ENCODE measurements at regions not wholly inside any gene's neighbourhood (a gene's known extent, or its start where the extent isn't known, plus 50 kb on each side); places are given as distances from the start of the nearest gene placed in this dataset.

- Histone ChIP-seq H3K36me3 (no peaks in the 10 kb centered on the region), H3K9me3 (replicated peaks) (0 out of 2 replicates have a peak, but pooled peaks cover 4% of the 10 kb centered on the region), H3K27me3 (replicated peaks) (no peaks in the 10 kb centered on the region), H3K27ac (no peak overlapping the region), H3K4me3 (no peak overlapping the region), H3K4me1 (replicated peaks) (no peaks in the 10 kb centered on the region)
- no peak for DNase-seq (ENCODE audit: low read depth in 1 of 2, low spot score in 2 of 2)
These were observed 258.7 kb upstream of the AJAP1 start for GRCh38 chr1:4395676-4396075.

GRCh38 chr1:4396551-4396950 is 257.9 kb upstream of the AJAP1 start:
- DNase-seq (ENCODE audit: low read depth in 1 of 2, low spot score in 2 of 2): no peak
- H3K27ac ChIP-seq: no peak overlapping the region
- no peak overlapping the region for H3K4me3 ChIP-seq
- no peaks in the 10 kb centered on the region for H3K4me1 ChIP-seq (replicated peaks)
- H3K36me3 ChIP-seq: no peaks in the 10 kb centered on the region
- 0 out of 2 replicates have a peak, but pooled peaks cover 4% of the 10 kb centered on the region for H3K9me3 ChIP-seq (replicated peaks)
- H3K27me3 ChIP-seq (replicated peaks): no peaks in the 10 kb centered on the region

GRCh38 chr1:4397196-4397595 is 257.2 kb upstream of the AJAP1 start:
- Histone ChIP-seq H3K27ac (no peak overlapping the region), H3K4me3 (no peak overlapping the region), H3K4me1 (replicated peaks) (no peaks in the 10 kb centered on the region), H3K36me3 (no peaks in the 10 kb centered on the region), H3K9me3 (replicated peaks) (0 out of 2 replicates have a peak, but pooled peaks cover 4% of the 10 kb centered on the region), H3K27me3 (replicated peaks) (no peaks in the 10 kb centered on the region)
- no peak for DNase-seq (ENCODE audit: low read depth in 1 of 2, low spot score in 2 of 2)

GRCh38 chr1:4402032-4402431 is 252.4 kb upstream of the AJAP1 start:
- Histone ChIP-seq H3K36me3 (no peaks in the 10 kb centered on the region), H3K9me3 (replicated peaks) (peaks cover 5% of the 10 kb centered on the region; the same call in 1 of the 2 replicates), H3K27ac (no peak overlapping the region), H3K4me1 (replicated peaks) (no peaks in the 10 kb centered on the region), H3K4me3 (no peak overlapping the region), H3K27me3 (replicated peaks) (no peaks in the 10 kb centered on the region)
- DNase-seq (ENCODE audit: low read depth in 1 of 2, low spot score in 2 of 2): no peak

- no peak overlapping the region for H3K27ac ChIP-seq
- peaks cover 5% of the 10 kb centered on the region; the same call in 1 of the 2 replicates for H3K9me3 ChIP-seq (replicated peaks)
- no peaks in the 10 kb centered on the region for H3K27me3 ChIP-seq (replicated peaks)
- DNase-seq (ENCODE audit: low read depth in 1 of 2, low spot score in 2 of 2): no peak
- H3K36me3 ChIP-seq: no peaks in the 10 kb centered on the region
- no peaks in the 10 kb centered on the region for H3K4me1 ChIP-seq (replicated peaks)
- no peak overlapping the region for H3K4me3 ChIP-seq
These were observed 249.4 kb upstream of the AJAP1 start for GRCh38 chr1:4404854-4405590.

GRCh38 chr1:4407851-4408250 is 246.6 kb upstream of the AJAP1 start:
- no peaks in the 10 kb centered on the region for H3K27me3 ChIP-seq (replicated peaks)
- DNase-seq (ENCODE audit: low read depth in 1 of 2, low spot score in 2 of 2): no peak
- no peaks in the 10 kb centered on the region for H3K36me3 ChIP-seq
- H3K4me3 ChIP-seq: no peak overlapping the region
- no peaks in the 10 kb centered on the region for H3K4me1 ChIP-seq (replicated peaks)
- H3K27ac ChIP-seq: no peak overlapping the region
- H3K9me3 ChIP-seq (replicated peaks): peaks cover 5% of the 10 kb centered on the region; the same call in 1 of the 2 replicates

- Histone ChIP-seq H3K9me3 (replicated peaks) (peaks cover 5% of the 10 kb centered on the region; the same call in 1 of the 2 replicates), H3K27ac (no peak overlapping the region), H3K27me3 (replicated peaks) (no peaks in the 10 kb centered on the region), H3K4me3 (no peak overlapping the region), H3K4me1 (replicated peaks) (no peaks in the 10 kb centered on the region), H3K36me3 (no peaks in the 10 kb centered on the region)
- no peak for DNase-seq (ENCODE audit: low read depth in 1 of 2, low spot score in 2 of 2)
These were observed 246.0 kb upstream of the AJAP1 start for GRCh38 chr1:4408380-4408779.

GRCh38 chr1:4411862-4412261 is 242.5 kb upstream of the AJAP1 start:
- no peaks in the 10 kb centered on the region; the same call in 1 of the 2 replicates for H3K9me3 ChIP-seq (replicated peaks)
- H3K27me3 ChIP-seq (replicated peaks): no peaks in the 10 kb centered on the region
- DNase-seq (ENCODE audit: low read depth in 1 of 2, low spot score in 2 of 2): no peak
- H3K4me1 ChIP-seq (replicated peaks): no peaks in the 10 kb centered on the region
- H3K4me3 ChIP-seq: no peak overlapping the region
- H3K36me3 ChIP-seq: no peaks in the 10 kb centered on the region
- no peak overlapping the region for H3K27ac ChIP-seq

GRCh38 chr1:4415476-4415875 is 238.9 kb upstream of the AJAP1 start:
- no peaks in the 10 kb centered on the region for H3K36me3 ChIP-seq
- H3K27me3 ChIP-seq (replicated peaks): no peaks in the 10 kb centered on the region

GRCh38 chr1:4416189-4416588 is 238.2 kb upstream of the AJAP1 start:
- no peak overlapping the region for H3K4me3 ChIP-seq
- DNase-seq (ENCODE audit: low read depth in 1 of 2, low spot score in 2 of 2): no peak
- H3K9me3 ChIP-seq (replicated peaks): no peaks in the 10 kb centered on the region; the same call in 1 of the 2 replicates
- no peaks in the 10 kb centered on the region for H3K27me3 ChIP-seq (replicated peaks)
- H3K27ac ChIP-seq: no peak overlapping the region
- no peaks in the 10 kb centered on the region for H3K4me1 ChIP-seq (replicated peaks)
- no peaks in the 10 kb centered on the region for H3K36me3 ChIP-seq

More at GRCh38 chr1:4415476-4415875, 238.9 kb upstream of the AJAP1 start:
- Histone ChIP-seq H3K4me3 (no peak overlapping the region), H3K9me3 (replicated peaks) (no peaks in the 10 kb centered on the region; the same call in 1 of the 2 replicates), H3K4me1 (replicated peaks) (no peaks in the 10 kb centered on the region), H3K27ac (no peak overlapping the region)
- no peak for DNase-seq (ENCODE audit: low read depth in 1 of 2, low spot score in 2 of 2)

GRCh38 chr1:4418021-4418420 is 236.4 kb upstream of the AJAP1 start:
- no peaks in the 10 kb centered on the region for H3K27me3 ChIP-seq (replicated peaks)
- peaks cover 15% of the 10 kb centered on the region for H3K9me3 ChIP-seq (replicated peaks)
- H3K36me3 ChIP-seq: no peaks in the 10 kb centered on the region
- no peak for DNase-seq (ENCODE audit: low read depth in 1 of 2, low spot score in 2 of 2)
- H3K4me3 ChIP-seq: no peak overlapping the region
- H3K4me1 ChIP-seq (replicated peaks): no peaks in the 10 kb centered on the region
- H3K27ac ChIP-seq: no peak overlapping the region

GRCh38 chr1:4421986-4422385 is 232.4 kb upstream of the AJAP1 start:
- no peaks in the 10 kb centered on the region for H3K4me1 ChIP-seq (replicated peaks)
- no peaks in the 10 kb centered on the region for H3K36me3 ChIP-seq
- no peak overlapping the region for H3K4me3 ChIP-seq
- no peak for DNase-seq (ENCODE audit: low read depth in 1 of 2, low spot score in 2 of 2)
- H3K27me3 ChIP-seq (replicated peaks): no peaks in the 10 kb centered on the region
- H3K9me3 ChIP-seq (replicated peaks): peaks cover 27% of the 10 kb centered on the region
- H3K27ac ChIP-seq: no peak overlapping the region

- no peak overlapping the region for H3K4me3 ChIP-seq
- DNase-seq (ENCODE audit: low read depth in 1 of 2, low spot score in 2 of 2): no peak
- no peaks in the 10 kb centered on the region for H3K27me3 ChIP-seq (replicated peaks)
- H3K9me3 ChIP-seq (replicated peaks): peaks cover 32% of the 10 kb centered on the region
- no peaks in the 10 kb centered on the region for H3K36me3 ChIP-seq
- no peak overlapping the region for H3K27ac ChIP-seq
- no peaks in the 10 kb centered on the region for H3K4me1 ChIP-seq (replicated peaks)
These were observed 231.7 kb upstream of the AJAP1 start for GRCh38 chr1:4422504-4423289.

- Histone ChIP-seq H3K9me3 (replicated peaks) (peaks cover 40% of the 10 kb centered on the region), H3K27ac (no peak overlapping the region), H3K4me3 (no peak overlapping the region), H3K4me1 (replicated peaks) (no peaks in the 10 kb centered on the region), H3K36me3 (no peaks in the 10 kb centered on the region), H3K27me3 (replicated peaks) (no peaks in the 10 kb centered on the region)
- DNase-seq (ENCODE audit: low read depth in 1 of 2, low spot score in 2 of 2): no peak
These were observed 230.2 kb upstream of the AJAP1 start for GRCh38 chr1:4424254-4424653.
